Type B pancreatic cell (in vitro differentiated cells): ENCODE measurements at regions not wholly inside any gene's neighbourhood (a gene's known extent, or its start where the extent isn't known, plus 50 kb on each side); places are given as distances from the start of the nearest gene placed in this dataset.

Experiments used
- DNase-seq: peaks from one replicate; pipeline ENCODE4 v3.0.0; 2021; ENCODE audit warnings: mixed read lengths; ENCODE audit not compliant: unreplicated experiment; ENCODE audit errors: extremely low spot score
- H3K27ac Mint-ChIP-seq: 2 replicates; pipeline ENCODE4 v1.8.0; 2021; ENCODE audit warnings: mild to moderate bottlenecking, mixed read lengths
- H3K27me3 Mint-ChIP-seq: 2 replicates; pipeline ENCODE4 v1.8.0; 2021; ENCODE audit warnings: mixed read lengths
- H3K36me3 Mint-ChIP-seq: 2 replicates; pipeline ENCODE4 v1.8.0; 2021; ENCODE audit warnings: mixed read lengths
- H3K4me1 Mint-ChIP-seq: one replicate; pipeline ENCODE4 v1.8.0; 2021; ENCODE audit warnings: mixed read lengths; ENCODE audit not compliant: unreplicated experiment
- H3K4me3 Mint-ChIP-seq: 2 replicates; pipeline ENCODE4 v1.8.0; 2021; ENCODE audit warnings: mild to moderate bottlenecking, mixed read lengths
- H3K9me3 Mint-ChIP-seq: 2 replicates; pipeline ENCODE4 v1.8.0; 2021; ENCODE audit warnings: mixed read lengths
- CTCF ChIP-seq: fragments of 200-600 bp; sonication (generic); conservative IDR thresholded peaks from 2 replicates; pipeline ENCODE4 v1.5.0; 2021; ENCODE audit warnings: antibody characterized with exemption, mild to moderate bottlenecking

- peaks cover 24% of the 10 kb centered on the region for H3K4me1 Mint-ChIP-seq
- DNase-seq = no peak
- no peaks in the 10 kb centered on the region for H3K9me3 Mint-ChIP-seq
- no peaks in the 10 kb centered on the region for H3K27me3 Mint-ChIP-seq
- no peak overlapping the region for H3K27ac Mint-ChIP-seq
- H3K36me3 Mint-ChIP-seq = no peaks in the 10 kb centered on the region
- no peak for TF ChIP-seq CTCF
- H3K4me3 Mint-ChIP-seq = no peak overlapping the region
Measured at GRCh38 chr7:47664650-47665195, 82.8 kb upstream of the TNS3 start.

GRCh38 chr7:47663851-47664250, 81.9 kb upstream of the TNS3 start:
- Mint-ChIP-seq H3K27me3 (no peaks in the 10 kb centered on the region), H3K4me1 (peaks cover 26% of the 10 kb centered on the region), H3K36me3 (no peaks in the 10 kb centered on the region), H3K27ac (no peak overlapping the region), H3K9me3 (no peaks in the 10 kb centered on the region), H3K4me3 (no peak overlapping the region)
- TF ChIP-seq CTCF = no peak
- no peak for DNase-seq

GRCh38 chr7:47663213-47663612, 81.3 kb upstream of the TNS3 start:
- no peak for DNase-seq
- no peaks in the 10 kb centered on the region for H3K36me3 Mint-ChIP-seq
- H3K9me3 Mint-ChIP-seq = no peaks in the 10 kb centered on the region
- H3K27me3 Mint-ChIP-seq = no peaks in the 10 kb centered on the region
- H3K4me3 Mint-ChIP-seq = no peak overlapping the region
- H3K4me1 Mint-ChIP-seq = peaks cover 27% of the 10 kb centered on the region
- TF ChIP-seq CTCF = no peak
- H3K27ac Mint-ChIP-seq = no peak overlapping the region

DNA sequence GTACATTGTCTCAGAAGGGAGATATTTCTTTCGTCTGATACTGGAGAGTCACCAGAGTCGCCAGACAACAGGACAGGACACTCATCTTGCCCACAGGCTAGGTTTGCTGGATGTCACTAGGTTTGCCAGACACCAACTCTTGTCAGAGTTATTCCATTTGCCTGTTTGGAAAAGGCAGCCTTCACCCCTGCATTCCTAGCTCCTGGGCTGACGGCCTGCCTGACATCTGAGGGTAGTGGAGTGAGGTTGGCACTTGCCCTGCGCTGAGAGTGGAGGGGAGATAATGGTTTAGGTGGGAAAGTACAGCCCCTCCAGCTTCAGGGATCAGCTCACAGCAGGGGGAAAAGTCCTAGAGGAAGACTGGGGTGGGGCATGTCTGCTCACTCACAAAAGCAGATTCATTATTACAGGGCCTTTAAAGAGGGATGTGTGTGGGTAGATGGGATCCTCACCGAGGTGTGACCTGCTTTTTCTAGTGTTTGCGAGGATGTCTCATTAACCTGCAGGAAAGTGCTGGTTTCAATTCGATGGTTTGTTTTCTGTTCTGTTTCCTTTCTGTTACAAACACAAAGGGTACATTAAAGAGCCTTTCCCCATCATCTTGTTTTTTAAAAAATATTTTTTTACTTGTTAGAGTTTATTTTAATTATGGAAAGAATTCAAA, 79.3 kb upstream of the TNS3 start:
- no peak for DNase-seq
- Mint-ChIP-seq H3K27me3 (no peaks in the 10 kb centered on the region), H3K4me3 (no peak overlapping the region), H3K9me3 (no peaks in the 10 kb centered on the region), H3K4me1 (peaks cover 34% of the 10 kb centered on the region), H3K27ac (peak overlapping the region; percentile 4), H3K36me3 (no peaks in the 10 kb centered on the region)
- no peak for TF ChIP-seq CTCF

GRCh38 chr7:47659664-47660462, 78.0 kb upstream of the TNS3 start:
- TF ChIP-seq CTCF = no peak
- H3K36me3 Mint-ChIP-seq = no peaks in the 10 kb centered on the region
- H3K4me1 Mint-ChIP-seq = peaks cover 39% of the 10 kb centered on the region
- DNase-seq = no peak
- H3K27ac Mint-ChIP-seq = no peak overlapping the region
- H3K9me3 Mint-ChIP-seq = no peaks in the 10 kb centered on the region
- no peak overlapping the region for H3K4me3 Mint-ChIP-seq
- no peaks in the 10 kb centered on the region for H3K27me3 Mint-ChIP-seq
